Left forelimb (tissue), 1 donor: ENCODE measurements at regions not wholly inside any gene's neighbourhood (a gene's known extent, or its start where the extent isn't known, plus 50 kb on each side); places are given as distances from the start of the nearest gene placed in this dataset.
"Not testable (repeated sequence)": the region's sequence is repeated elsewhere in the genome, so short reads cannot be mapped to it uniquely, and the experiment has no call there.

Experiments used
- DNase-seq: peaks from one replicate; pipeline ENCODE4 v3.0.0-alpha.2; 2018; ENCODE audit warnings: low spot score

- DNase-seq = no peak
These were observed 940.2 kb downstream of the GALC start for GRCh38 chr14:87052646-87053225.

DNA sequence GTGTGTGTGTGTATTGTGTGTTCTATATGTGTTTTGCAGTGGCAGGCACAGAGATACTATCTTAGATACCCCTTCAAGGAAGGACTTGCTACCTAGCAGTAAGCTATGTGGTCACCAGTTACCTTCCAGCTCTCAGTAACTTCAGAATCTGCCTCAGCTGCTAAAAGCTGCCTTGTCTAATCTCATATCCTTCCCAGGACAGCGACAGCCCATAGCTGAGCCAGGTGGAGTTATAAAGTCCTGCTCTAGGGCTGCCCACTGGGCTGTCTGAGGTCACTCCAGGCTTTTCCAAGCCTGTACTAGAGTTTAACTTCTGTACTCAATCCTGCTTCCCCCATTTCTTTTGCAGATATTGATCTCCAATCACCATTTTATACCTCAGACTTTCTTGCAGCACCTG, 942.6 kb downstream of the GALC start:
- no peak for DNase-seq

GRCh38 chr14:87049950-87050349, 943.0 kb downstream of the GALC start:
- no peak for DNase-seq

GRCh38 chr14:87046960-87047359, 946.0 kb downstream of the GALC start:
- no peak for DNase-seq

DNA sequence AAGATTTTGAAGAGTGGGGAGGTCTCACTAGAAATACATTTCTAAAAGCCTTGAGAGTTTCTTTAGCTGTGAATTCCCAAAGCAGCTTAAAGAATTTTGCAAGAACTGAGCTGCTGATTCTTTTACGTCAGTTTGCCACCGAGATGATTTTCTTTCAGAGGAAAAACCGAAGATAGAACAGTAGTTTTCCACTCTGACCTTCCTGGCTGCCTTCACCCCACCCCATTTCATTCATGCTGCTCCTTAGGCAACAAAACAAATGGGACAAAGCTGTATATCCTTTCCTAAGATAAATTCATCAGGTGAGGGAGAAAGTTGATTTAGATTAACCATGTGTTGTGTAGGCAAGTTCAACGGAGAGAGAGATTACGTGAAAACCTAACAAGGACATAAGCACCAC, 947.0 kb downstream of the GALC start:
- DNase-seq = no peak

DNA sequence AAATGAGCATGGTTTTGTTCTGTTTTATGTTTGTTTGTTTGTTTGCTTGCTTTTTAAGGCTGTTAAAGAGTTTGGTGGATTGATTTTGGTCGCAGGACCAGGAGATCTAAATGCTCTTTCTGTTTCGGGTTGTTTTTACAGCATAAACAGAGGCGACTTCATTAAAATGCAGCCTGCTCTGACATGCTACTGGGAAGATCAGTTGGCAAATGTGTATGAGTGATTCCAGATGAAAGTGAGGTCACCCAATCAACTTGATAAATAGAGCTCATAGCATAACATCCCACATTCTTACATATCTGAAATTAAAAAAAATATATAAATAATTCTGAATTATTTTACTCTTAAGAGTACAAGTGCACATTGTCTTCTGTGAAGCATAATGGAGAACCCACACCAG, 947.7 kb downstream of the GALC start:
- DNase-seq = no peak

GRCh38 chr14:87044807-87045206, 948.2 kb downstream of the GALC start:
- DNase-seq = no peak

GRCh38 chr14:87043667-87044200, 949.2 kb downstream of the GALC start:
- no peak for DNase-seq

- DNase-seq = no peak
These were observed 950.6 kb downstream of the GALC start for GRCh38 chr14:87042354-87042753.

GRCh38 chr14:87041290-87042020, 951.5 kb downstream of the GALC start:
- no peak for DNase-seq

- DNase-seq = no peak
These were observed 958.3 kb downstream of the GALC start for GRCh38 chr14:87034680-87035079.

DNA sequence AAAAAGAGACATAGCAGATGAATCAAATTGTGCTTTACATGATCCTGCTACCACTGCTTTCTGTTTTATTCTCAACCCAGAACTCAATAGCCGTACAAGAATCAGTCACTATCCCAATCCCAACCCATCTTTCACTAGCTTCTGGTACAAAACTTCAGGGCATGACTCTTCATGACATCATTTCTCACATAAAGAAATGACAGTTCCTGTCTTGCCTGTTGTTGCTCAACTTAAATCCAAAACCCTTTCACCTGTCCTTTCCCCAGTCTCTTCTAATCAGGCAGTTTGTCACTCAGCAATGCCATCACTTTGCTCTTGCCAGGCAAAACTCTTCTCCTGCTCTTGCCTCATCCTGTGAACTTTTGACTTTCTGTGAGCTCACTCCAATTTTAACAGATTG, 962.8 kb downstream of the GALC start:
- no peak for DNase-seq

GRCh38 chr14:87020106-87020505, 972.9 kb downstream of the GALC start:
- not testable (repeated sequence) for DNase-seq

- DNase-seq = no peak
These were observed 974.7 kb downstream of the GALC start for GRCh38 chr14:87018294-87018693.

DNA sequence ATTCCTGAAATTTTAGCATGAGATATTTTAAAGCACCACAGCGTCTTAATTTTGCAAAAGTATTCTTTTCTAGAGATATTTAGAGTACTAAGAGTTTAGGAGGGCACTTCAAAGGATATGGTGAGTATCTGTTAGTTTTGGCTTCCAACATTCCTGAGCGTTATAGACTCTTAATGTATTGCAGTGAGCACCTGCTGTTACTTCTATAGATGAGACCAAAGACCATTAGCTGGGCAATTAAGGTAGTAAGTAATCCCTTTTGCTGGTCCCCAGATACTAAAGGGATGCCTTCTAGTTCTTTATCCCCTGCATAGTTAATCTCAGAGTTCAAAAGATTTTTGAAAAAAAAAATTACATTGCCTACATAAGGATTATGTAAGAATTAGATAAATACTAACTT, 975.6 kb downstream of the GALC start:
- DNase-seq = no peak

DNA sequence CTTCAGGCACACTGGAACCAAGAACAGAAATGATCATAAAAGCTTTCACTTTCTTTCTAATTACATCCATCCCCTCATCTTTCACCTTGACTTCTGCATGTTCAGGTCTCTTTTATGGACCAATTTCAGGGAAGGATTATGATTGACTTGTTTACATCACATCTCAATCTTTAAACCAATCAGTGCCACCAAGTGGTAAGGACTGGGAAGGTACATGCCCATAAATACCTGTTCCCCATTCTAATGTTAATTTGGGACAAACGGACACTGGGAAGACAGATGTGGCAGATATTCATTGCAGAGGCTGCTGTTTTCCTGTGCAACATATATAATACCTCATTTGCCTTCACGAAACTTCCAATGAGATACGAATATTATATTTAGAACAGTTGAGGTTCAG, 978.1 kb downstream of the GALC start:
- no peak for DNase-seq

DNA sequence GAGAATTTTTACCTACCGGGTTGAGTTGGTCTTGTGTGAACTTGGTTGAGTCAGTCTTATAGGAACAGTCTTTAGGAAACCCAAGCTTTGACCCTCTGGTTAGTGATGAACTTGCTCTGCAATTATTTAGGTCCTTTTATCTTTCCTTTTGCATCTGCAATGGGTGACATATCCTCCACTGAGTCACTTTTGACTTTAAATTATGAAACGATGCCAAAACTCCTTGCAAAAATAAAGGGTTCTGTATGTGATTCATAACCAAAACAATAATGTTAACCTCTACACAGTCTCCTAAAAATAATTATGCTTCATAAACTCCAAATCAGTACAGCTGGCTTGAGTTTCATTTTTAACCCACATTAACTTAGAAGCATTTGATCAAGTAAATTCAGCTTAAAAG, 979.4 kb downstream of the GALC start:
- no peak for DNase-seq

DNA sequence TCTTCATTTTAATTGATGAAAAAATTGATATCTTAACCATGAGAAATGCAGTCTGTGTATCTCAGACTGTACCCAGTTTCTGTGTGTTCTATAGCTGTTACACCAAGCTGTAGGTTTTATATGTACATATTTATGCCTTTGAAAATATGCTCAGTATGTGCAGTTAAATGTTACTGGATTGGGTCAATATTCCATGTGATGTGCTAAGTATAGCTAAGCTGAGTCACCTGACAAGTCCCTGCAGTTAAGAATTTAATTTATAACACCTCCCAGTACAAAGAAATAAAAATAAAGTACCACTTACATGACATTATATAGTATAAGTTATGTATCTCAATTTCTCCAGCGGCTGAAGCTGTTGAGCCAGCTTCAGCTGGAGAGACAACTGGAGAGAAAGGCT, 984.0 kb downstream of the GALC start:
- DNase-seq = no peak

DNA sequence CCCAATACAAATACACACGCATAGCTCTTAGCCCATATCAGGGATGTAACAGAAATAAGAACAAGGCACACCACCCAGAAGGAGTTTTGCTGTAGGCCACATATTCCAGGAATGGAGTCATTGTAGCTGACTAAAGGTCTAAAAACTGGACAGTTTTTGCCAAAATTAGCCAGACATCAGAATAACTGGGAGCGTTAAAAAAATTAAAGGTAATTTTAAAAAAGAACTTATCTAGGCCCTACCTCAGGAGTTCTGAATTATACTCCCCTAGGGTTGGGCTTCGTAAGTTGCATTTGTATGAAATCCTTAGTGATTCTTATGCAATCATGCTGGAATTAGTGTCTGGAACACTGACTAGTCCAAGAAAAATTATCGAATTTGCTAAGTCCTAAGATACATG, 987.7 kb downstream of the GALC start:
- no peak for DNase-seq

DNA sequence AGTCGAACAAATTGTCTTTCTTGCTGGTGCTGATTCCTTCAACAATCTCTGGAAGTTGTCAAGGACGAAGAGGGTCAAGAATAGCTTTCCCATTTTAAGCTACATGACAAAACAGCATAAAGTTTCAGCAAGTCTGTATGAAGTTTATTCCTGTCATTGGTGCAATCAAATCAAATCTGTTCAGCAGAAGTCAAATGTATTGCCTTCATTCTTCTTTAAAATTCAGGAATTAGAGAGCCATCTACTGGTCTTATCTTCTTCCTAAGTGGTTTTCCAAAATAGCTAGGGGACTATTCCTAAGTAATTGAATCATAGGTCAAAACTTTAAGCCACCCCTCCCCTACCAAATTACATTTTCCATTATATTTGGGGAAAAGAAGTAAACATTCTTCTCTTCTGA, 990.2 kb downstream of the GALC start:
- DNase-seq = no peak

GRCh38 chr14:87001333-87001732, 991.6 kb downstream of the GALC start:
- DNase-seq = no peak

DNA sequence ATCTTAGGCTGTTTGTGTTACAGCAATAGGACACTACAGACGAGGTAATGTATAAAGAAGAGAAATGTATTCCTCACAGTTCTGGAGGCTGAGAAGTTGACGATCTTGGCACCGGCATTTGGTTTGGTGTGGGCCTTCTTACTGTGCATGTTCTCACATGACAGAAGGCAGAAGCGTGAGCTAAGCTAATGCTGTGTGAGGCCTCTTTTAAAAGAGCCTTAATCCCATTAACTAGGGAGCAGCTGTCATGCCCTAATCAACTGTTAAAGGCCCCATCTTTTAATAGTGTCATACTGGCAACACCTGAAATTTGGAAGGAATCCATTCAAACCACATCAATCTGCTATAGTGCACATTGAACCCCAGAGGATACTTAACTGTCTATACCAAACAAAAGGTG, 992.9 kb downstream of the GALC start:
- no peak for DNase-seq

DNA sequence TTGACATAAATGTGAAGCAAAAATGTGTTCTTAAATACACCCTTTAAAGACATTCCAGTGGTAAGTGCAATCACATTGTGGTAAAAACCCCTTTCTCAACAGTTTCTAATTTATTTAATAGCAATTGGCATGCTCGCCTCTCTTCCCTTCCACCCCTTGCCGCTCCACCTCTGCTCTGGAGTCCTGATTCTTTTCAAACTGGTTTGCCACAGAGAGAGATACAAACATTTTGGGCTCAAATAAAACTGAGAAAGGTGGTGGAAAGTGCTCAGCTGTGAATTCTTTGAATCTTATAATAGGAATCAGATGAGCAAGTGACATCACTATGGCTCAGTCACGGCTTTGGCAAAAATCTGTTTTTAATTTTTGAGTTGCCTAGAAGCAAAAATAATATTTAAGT, 993.9 kb downstream of the GALC start:
- DNase-seq = no peak

- no peak for DNase-seq
These were observed 995.7 kb downstream of the GALC start for GRCh38 chr14:86997271-86997670.
